HEK293 (cell line): ENCODE measurements at regions not wholly inside any gene's neighbourhood (a gene's known extent, or its start where the extent isn't known, plus 50 kb on each side); places are given as distances from the start of the nearest gene placed in this dataset.

Experiments
- FEZF1 ChIP-seq: fragments of 450-650 bp; formaldehyde crosslinking; IDR thresholded peaks from 2 replicates; pipeline ENCODE4 v1.5.1; 2016; ENCODE audit warnings: missing biosample characterization, missing genetic modification characterization
- KLF1 ChIP-seq: fragments of 450-650 bp; formaldehyde crosslinking; IDR thresholded peaks from 2 replicates; pipeline ENCODE4 v1.5.1; 2016; ENCODE audit warnings: missing biosample characterization, missing genetic modification characterization
- SCRT2 ChIP-seq: fragments of 450-650 bp; formaldehyde crosslinking; IDR thresholded peaks from 2 replicates; pipeline ENCODE4 v1.5.1; 2016; ENCODE audit warnings: missing biosample characterization, missing genetic modification characterization
- SP3 ChIP-seq: fragments of 450-650 bp; formaldehyde crosslinking; IDR thresholded peaks from 2 replicates; pipeline ENCODE4 v1.5.1; 2016; ENCODE audit warnings: missing biosample characterization, missing genetic modification characterization
- TCF7L2 ChIP-seq: IDR thresholded peaks from 2 replicates; pipeline ENCODE4 v1.6.1; 2011; ENCODE audit warnings: low read depth, mild to moderate bottlenecking, inconsistent platforms, low read length, moderate library complexity, borderline replicate concordance
- TRIM28 ChIP-seq: IDR thresholded peaks from 2 replicates; pipeline ENCODE4 v1.6.1; 2011; ENCODE audit warnings: low read length, control low read depth, borderline replicate concordance
- ZEB2 ChIP-seq: fragments of 450-650 bp; formaldehyde crosslinking; IDR thresholded peaks from 2 replicates; pipeline ENCODE4 v1.5.1; 2016; ENCODE audit warnings: missing biosample characterization, missing genetic modification characterization
- ZNF510 ChIP-seq: fragments of 450-650 bp; formaldehyde crosslinking; IDR thresholded peaks from 2 replicates; pipeline ENCODE4 v1.5.1; 2018; ENCODE audit warnings: mild to moderate bottlenecking, missing genetic modification characterization, missing biosample characterization; ENCODE audit not compliant: insufficient replicate concordance
- ZNF776 ChIP-seq: fragments of 450-650 bp; formaldehyde crosslinking; IDR thresholded peaks from 2 replicates; pipeline ENCODE4 v1.5.0; 2017; ENCODE audit warnings: missing biosample characterization, missing genetic modification characterization, borderline replicate concordance
- ZNF830 ChIP-seq: fragments of 450-650 bp; IDR thresholded peaks from 2 replicates; pipeline ENCODE4 v1.5.0; 2018; ENCODE audit warnings: missing biosample characterization, missing genetic modification characterization, low read depth, mild to moderate bottlenecking, moderate library complexity
- TF ChIP-seq, protein P1 (sequence below): fragments of 450-650 bp; formaldehyde crosslinking; IDR thresholded peaks from 2 replicates; pipeline ENCODE4 v1.5.1; 2016; ENCODE audit warnings: missing biosample characterization, missing genetic modification characterization, low read depth
- TF ChIP-seq, protein P2 (sequence below): fragments of 450-650 bp; formaldehyde crosslinking; IDR thresholded peaks from 2 replicates; pipeline ENCODE4 v1.5.1; 2016; ENCODE audit warnings: missing biosample characterization, missing genetic modification characterization
- TF ChIP-seq, protein P3 (sequence below): IDR thresholded peaks from 2 replicates; pipeline ENCODE4 v1.6.1; 2011; ENCODE audit warnings: mild to moderate bottlenecking, low read depth, low read length, borderline replicate concordance
- TF ChIP-seq, protein P4 (sequence below): fragments of 450-650 bp; IDR thresholded peaks from 2 replicates; pipeline ENCODE4 v1.5.1; 2018; ENCODE audit warnings: missing biosample characterization, mild to moderate bottlenecking, missing genetic modification characterization

DNA sequence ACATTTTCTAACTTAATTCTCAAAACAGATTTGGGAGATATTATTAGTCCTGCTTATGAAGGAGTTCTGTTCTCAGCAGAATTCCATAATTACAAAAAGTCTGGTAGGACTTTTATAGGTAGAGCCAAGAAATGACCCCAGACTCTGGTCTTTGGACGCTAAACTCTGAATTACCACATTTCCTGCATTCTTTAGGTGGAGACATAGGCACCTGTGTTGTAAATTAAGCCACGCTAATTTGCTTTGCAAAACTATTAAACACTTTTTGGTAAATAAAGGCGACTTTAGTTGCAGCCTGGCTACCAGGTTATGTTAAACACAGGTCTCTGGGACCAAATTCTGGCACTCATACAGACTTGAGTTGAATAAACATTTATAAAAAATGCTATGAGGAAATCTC, 77.7 kb downstream of the C9orf152 start:
- TF ChIP-seq KLF1 (no peak), ZNF510 (no peak), ZNF830 (no peak), ZNF776 (tag by site-specific recombination) (no peak), ZEB2 (tag by site-specific recombination) (no peak), SP3 (tag by site-specific recombination) (no peak), TRIM28 (no peak), TCF7L2 (no peak), SCRT2 (tag by site-specific recombination) (no peak), FEZF1 (tag by site-specific recombination) (no peak)
- TF ChIP-seq, protein P1, sequence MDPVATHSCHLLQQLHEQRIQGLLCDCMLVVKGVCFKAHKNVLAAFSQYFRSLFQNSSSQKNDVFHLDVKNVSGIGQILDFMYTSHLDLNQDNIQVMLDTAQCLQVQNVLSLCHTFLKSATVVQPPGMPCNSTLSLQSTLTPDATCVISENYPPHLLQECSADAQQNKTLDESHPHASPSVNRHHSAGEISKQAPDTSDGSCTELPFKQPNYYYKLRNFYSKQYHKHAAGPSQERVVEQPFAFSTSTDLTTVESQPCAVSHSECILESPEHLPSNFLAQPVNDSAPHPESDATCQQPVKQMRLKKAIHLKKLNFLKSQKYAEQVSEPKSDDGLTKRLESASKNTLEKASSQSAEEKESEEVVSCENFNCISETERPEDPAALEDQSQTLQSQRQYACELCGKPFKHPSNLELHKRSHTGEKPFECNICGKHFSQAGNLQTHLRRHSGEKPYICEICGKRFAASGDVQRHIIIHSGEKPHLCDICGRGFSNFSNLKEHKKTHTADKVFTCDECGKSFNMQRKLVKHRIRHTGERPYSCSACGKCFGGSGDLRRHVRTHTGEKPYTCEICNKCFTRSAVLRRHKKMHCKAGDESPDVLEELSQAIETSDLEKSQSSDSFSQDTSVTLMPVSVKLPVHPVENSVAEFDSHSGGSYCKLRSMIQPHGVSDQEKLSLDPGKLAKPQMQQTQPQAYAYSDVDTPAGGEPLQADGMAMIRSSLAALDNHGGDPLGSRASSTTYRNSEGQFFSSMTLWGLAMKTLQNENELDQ (tag by site-specific recombination), result no peak
- TF ChIP-seq, protein P2, sequence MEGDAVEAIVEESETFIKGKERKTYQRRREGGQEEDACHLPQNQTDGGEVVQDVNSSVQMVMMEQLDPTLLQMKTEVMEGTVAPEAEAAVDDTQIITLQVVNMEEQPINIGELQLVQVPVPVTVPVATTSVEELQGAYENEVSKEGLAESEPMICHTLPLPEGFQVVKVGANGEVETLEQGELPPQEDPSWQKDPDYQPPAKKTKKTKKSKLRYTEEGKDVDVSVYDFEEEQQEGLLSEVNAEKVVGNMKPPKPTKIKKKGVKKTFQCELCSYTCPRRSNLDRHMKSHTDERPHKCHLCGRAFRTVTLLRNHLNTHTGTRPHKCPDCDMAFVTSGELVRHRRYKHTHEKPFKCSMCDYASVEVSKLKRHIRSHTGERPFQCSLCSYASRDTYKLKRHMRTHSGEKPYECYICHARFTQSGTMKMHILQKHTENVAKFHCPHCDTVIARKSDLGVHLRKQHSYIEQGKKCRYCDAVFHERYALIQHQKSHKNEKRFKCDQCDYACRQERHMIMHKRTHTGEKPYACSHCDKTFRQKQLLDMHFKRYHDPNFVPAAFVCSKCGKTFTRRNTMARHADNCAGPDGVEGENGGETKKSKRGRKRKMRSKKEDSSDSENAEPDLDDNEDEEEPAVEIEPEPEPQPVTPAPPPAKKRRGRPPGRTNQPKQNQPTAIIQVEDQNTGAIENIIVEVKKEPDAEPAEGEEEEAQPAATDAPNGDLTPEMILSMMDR, result no peak
- TF ChIP-seq, protein P3, sequence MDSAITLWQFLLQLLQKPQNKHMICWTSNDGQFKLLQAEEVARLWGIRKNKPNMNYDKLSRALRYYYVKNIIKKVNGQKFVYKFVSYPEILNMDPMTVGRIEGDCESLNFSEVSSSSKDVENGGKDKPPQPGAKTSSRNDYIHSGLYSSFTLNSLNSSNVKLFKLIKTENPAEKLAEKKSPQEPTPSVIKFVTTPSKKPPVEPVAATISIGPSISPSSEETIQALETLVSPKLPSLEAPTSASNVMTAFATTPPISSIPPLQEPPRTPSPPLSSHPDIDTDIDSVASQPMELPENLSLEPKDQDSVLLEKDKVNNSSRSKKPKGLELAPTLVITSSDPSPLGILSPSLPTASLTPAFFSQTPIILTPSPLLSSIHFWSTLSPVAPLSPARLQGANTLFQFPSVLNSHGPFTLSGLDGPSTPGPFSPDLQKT, result no peak
- TF ChIP-seq, protein P4, sequence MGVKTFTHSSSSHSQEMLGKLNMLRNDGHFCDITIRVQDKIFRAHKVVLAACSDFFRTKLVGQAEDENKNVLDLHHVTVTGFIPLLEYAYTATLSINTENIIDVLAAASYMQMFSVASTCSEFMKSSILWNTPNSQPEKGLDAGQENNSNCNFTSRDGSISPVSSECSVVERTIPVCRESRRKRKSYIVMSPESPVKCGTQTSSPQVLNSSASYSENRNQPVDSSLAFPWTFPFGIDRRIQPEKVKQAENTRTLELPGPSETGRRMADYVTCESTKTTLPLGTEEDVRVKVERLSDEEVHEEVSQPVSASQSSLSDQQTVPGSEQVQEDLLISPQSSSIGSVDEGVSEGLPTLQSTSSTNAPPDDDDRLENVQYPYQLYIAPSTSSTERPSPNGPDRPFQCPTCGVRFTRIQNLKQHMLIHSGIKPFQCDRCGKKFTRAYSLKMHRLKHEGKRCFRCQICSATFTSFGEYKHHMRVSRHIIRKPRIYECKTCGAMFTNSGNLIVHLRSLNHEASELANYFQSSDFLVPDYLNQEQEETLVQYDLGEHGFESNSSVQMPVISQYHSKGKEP (tag by site-specific recombination), result no peak
